HPDE6-E6E7 (cell line): ENCODE measurements at regions not wholly inside any gene's neighbourhood (a gene's known extent, or its start where the extent isn't known, plus 50 kb on each side); places are given as distances from the start of the nearest gene placed in this dataset.
"Not testable (repeated sequence)": the region's sequence is repeated elsewhere in the genome, so short reads cannot be mapped to it uniquely, and the experiment has no call there.

Source experiments
- DNase-seq: peaks from one replicate; pipeline ENCODE4 v3.0.0; 2011; ENCODE audit warnings: missing footprints; ENCODE audit errors: extremely low spot score

DNA sequence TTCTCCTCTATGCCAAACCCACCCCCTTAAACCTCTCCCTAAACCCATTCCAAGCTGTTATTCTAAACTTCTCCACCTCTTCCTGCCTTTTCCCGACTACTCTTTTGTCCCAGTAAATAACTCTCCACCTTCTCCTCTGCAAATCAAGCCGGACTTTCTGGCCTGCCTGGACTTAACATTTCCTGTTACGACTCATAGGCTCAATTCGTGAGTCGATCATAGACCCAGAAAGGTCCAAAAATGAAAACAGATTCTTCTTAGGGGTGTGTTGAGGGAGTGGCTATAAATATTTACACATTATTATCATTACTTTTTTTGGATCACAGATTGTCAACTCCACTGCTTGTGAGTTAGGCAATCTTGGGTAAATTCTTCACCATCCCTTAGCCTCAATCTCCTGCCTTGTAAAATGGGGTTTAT is 59.0 kb upstream of the HABP2 start:
- DNase-seq, result no peak

GRCh38 chr10:113494761-113495160 is 58.1 kb upstream of the HABP2 start:
- DNase-seq, result no peak

- DNase-seq, result no peak
These were observed 57.3 kb upstream of the HABP2 start for GRCh38 chr10:113495553-113495952.

GRCh38 chr10:113496111-113497109 is 56.4 kb upstream of the HABP2 start:
- DNase-seq, result no peak

DNA sequence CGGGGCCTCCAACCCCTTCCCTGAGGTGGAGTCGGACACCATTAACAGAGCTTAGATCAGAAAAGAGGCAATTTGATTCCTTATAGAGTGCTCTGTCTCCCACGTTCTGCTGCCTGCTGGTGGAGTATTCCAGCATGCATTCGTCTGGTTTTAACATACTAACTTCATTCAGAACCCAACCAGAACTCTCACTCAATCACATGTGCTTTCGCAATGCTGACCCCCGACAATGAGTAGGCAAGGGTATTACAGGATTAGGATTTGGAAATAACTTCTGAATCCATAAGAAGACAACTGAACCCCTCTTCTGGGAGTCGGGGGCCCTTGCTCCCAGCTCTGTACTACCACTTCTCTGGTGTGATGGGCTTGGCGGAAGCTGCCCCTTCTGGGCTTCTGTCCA is 55.7 kb upstream of the HABP2 start:
- DNase-seq, result no peak

DNA sequence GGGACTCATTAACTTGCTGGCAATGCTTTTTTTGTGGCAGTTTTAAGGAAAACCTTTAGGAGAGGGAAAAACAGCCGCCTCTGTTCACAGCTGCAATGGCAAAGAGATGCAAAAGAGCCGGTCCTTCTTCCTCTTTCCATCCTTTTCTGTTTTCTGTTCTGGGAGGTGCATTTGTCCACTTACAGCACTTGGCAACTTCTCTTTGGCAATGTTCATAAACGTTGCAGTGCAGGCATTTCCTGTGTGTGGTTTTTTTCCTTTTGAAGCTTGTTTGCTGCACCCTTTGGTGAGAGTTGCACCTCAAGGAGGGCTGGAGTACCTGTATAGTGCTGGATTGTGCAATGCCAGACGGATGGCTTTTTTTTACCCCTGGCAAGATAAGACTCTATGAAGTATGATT is 53.9 kb upstream of the HABP2 start:
- DNase-seq, result no peak

- no peak for DNase-seq
These were observed 53.0 kb upstream of the HABP2 start for GRCh38 chr10:113499806-113500205.

GRCh38 chr10:113501031-113501430 is 51.8 kb upstream of the HABP2 start:
- not testable (repeated sequence) for DNase-seq
